ENCODE measurements at regions not wholly inside any gene's neighbourhood (a gene's known extent, or its start where the extent isn't known, plus 50 kb on each side); places are given as distances from the start of the nearest gene placed in this dataset.

GRCh38 chr16:6545329-6545728 is 787.3 kb upstream of the RBFOX1 start:
- no peak for TF ChIP-seq CTCF (IDR thresholded peaks at IDR 0.05; ENCODE audit: low read depth, low read length)
- TF ChIP-seq POLR2A (IDR thresholded peaks at IDR 0.05; ENCODE audit: extremely low read depth, insufficient read length): no peak
- TF ChIP-seq MAX (IDR thresholded peaks at IDR 0.05; ENCODE audit: low read depth, low read length): no peak
- TF ChIP-seq MYC (IDR thresholded peaks at IDR 0.05; ENCODE audit: low read depth, low read length): no peak
